ENCODE measurements at regions not wholly inside any gene's neighbourhood (a gene's known extent, or its start where the extent isn't known, plus 50 kb on each side); places are given as distances from the start of the nearest gene placed in this dataset.

GRCh38 chrX:2588049-2588448 is 87.3 kb upstream of the DHRSX start:
- no peak overlapping the region for H3K4me3 ChIP-seq (ENCODE audit: low read depth, low read length)
- TF ChIP-seq CTCF (IDR thresholded peaks at IDR 0.05; ENCODE audit: insufficient read depth, low read length), result no peak
- no peak for DNase-seq (ENCODE audit: low read depth)

- no peak for DNase-seq (ENCODE audit: low read depth)
- no peak overlapping the region for H3K4me3 ChIP-seq (ENCODE audit: low read depth, low read length)
- no peak for TF ChIP-seq CTCF (IDR thresholded peaks at IDR 0.05; ENCODE audit: insufficient read depth, low read length)
These were observed 86.4 kb upstream of the DHRSX start for GRCh38 chrX:2587146-2587545.

GRCh38 chrX:2585158-2585470 is 84.3 kb upstream of the DHRSX start:
- no peak for TF ChIP-seq CTCF (IDR thresholded peaks at IDR 0.05; ENCODE audit: insufficient read depth, low read length)
- no peak overlapping the region for H3K4me3 ChIP-seq (ENCODE audit: low read depth, low read length)
- no peak for DNase-seq (ENCODE audit: low read depth)

GRCh38 chrX:2584251-2585157 is 83.7 kb upstream of the DHRSX start:
- no peak overlapping the region for H3K4me3 ChIP-seq (ENCODE audit: low read depth, low read length)
- DNase-seq (ENCODE audit: low read depth), result no peak
- no peak for TF ChIP-seq CTCF (IDR thresholded peaks at IDR 0.05; ENCODE audit: insufficient read depth, low read length)

- DNase-seq (ENCODE audit: low read depth), result no peak
- no peak overlapping the region for H3K4me3 ChIP-seq (ENCODE audit: low read depth, low read length)
- no peak for TF ChIP-seq CTCF (IDR thresholded peaks at IDR 0.05; ENCODE audit: insufficient read depth, low read length)
These were observed 82.7 kb upstream of the DHRSX start for GRCh38 chrX:2583194-2584162.

GRCh38 chrX:2582667-2583066 is 81.9 kb upstream of the DHRSX start:
- no peak for TF ChIP-seq CTCF (IDR thresholded peaks at IDR 0.05; ENCODE audit: insufficient read depth, low read length)
- H3K4me3 ChIP-seq (ENCODE audit: low read depth, low read length), result no peak overlapping the region
- no peak for DNase-seq (ENCODE audit: low read depth)
